ENCODE measurements at regions not wholly inside any gene's neighbourhood (a gene's known extent, or its start where the extent isn't known, plus 50 kb on each side); places are given as distances from the start of the nearest gene placed in this dataset.

DNA sequence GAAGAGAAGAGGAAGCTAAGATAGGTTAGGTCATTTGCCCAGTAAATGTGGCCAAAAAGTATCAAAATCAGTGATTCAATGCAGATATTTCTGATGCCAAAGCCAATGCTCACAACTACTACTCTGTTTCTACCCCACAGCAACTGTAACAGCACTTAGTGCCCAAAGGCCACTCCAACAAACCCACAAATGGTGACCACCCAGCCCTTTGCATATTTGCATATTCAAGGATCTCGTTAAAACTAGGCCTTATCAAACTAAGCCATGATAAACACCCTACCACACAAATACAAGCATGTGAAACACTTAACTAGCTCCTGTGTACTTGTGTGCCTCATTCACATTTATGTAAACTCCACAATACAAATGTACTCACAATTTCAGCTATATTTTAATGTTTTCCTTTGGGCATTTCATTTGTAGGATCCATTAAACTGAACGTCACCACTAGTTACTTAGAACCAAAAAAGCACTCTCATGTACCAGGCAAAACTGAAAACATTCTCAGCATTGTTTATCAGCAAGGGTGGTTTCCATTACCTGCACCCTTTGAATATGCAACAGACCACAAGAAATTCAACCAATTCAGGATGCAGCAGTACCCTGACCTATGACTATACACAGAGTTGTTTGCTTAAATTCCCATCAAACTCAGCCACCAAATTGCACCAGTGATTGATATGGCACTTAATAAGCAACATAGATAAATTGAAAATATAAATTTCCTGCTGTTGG is 111.2 kb upstream of the STT3B start:
- peaks cover 13% of the 10 kb centered on the region for H3K4me1 ChIP-seq (ENCODE audit: insufficient read depth)
- TF ChIP-seq POLR2A (IDR thresholded peaks at IDR 0.05) (no peak), EP300 (IDR thresholded peaks at IDR 0.05) (no peak)
- TF ChIP-seq, protein P1, sequence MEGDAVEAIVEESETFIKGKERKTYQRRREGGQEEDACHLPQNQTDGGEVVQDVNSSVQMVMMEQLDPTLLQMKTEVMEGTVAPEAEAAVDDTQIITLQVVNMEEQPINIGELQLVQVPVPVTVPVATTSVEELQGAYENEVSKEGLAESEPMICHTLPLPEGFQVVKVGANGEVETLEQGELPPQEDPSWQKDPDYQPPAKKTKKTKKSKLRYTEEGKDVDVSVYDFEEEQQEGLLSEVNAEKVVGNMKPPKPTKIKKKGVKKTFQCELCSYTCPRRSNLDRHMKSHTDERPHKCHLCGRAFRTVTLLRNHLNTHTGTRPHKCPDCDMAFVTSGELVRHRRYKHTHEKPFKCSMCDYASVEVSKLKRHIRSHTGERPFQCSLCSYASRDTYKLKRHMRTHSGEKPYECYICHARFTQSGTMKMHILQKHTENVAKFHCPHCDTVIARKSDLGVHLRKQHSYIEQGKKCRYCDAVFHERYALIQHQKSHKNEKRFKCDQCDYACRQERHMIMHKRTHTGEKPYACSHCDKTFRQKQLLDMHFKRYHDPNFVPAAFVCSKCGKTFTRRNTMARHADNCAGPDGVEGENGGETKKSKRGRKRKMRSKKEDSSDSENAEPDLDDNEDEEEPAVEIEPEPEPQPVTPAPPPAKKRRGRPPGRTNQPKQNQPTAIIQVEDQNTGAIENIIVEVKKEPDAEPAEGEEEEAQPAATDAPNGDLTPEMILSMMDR (IDR thresholded peaks at IDR 0.05), result no peak
- H3K36me3 ChIP-seq, result no peaks in the 10 kb centered on the region
- DNase-seq, result no peak
- H3K4me3 ChIP-seq, result no peak overlapping the region
- H3K27me3 ChIP-seq, result no peaks in the 10 kb centered on the region
- WGBS, 3 donors, result 62 to 69% (median 67%) methylated on average over 2 of the region's 2 CpGs
- intact Hi-C loops (cut with DNase I), result no loop called here
- no peak overlapping the region for H3K27ac ChIP-seq
- H3K9me3 ChIP-seq, result no peaks in the 10 kb centered on the region

- TF ChIP-seq EP300 (IDR thresholded peaks at IDR 0.05) (no peak), POLR2A (IDR thresholded peaks at IDR 0.05) (no peak)
- TF ChIP-seq, protein P1 (IDR thresholded peaks at IDR 0.05), result no peak
- DNase-seq, result no peak
- WGBS, 3 donors, result 92 to 100% (median 94%) methylated on average over 1 of the region's 1 CpG
- intact Hi-C loops (cut with DNase I), result no loop called here
- no peaks in the 10 kb centered on the region for H3K36me3 ChIP-seq
- H3K27ac ChIP-seq, result no peak overlapping the region
- H3K4me1 ChIP-seq (ENCODE audit: insufficient read depth), result peaks cover 10% of the 10 kb centered on the region
- no peaks in the 10 kb centered on the region for H3K9me3 ChIP-seq
- no peak overlapping the region for H3K4me3 ChIP-seq
- H3K27me3 ChIP-seq, result no peaks in the 10 kb centered on the region
Observed at GRCh38 chr3:31422237-31422636, 110.5 kb upstream of the STT3B start.

DNA sequence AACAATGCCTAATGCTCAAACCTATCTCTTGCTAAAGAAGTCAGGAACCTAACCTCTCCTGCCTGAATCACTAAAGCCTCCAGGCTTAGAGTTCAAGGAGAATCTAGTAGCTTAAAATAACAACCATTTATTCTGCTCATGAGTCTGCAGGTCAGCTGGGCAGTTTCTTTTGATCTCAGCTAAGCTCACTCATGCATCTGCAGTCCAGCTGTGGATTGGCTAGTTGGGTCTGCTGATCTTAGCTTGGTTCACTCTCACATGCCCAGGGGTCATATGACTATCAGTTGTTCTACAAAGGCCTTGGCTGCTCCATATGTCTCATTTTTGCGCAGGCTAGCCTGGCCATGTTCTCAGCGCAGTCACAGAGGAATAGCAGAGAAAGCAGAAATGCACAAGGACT is 109.2 kb upstream of the STT3B start:
- intact Hi-C loops (cut with DNase I), result no loop called here
- Histone ChIP-seq H3K36me3 (no peaks in the 10 kb centered on the region), H3K4me1 (ENCODE audit: insufficient read depth) (peaks cover 10% of the 10 kb centered on the region), H3K9me3 (no peaks in the 10 kb centered on the region), H3K27ac (peak overlapping the region in 1 of 2 donors; percentile 29), H3K27me3 (no peaks in the 10 kb centered on the region), H3K4me3 (no peak overlapping the region)
- 21 to 39% (median 24%) methylated on average over 2 of the region's 2 CpGs for WGBS, 3 donors
- peak in 4 of 5 donors; percentile 24 to 82 (median 60) for DNase-seq
- TF ChIP-seq, protein P1 (IDR thresholded peaks at IDR 0.05), result no peak
- TF ChIP-seq EP300 (IDR thresholded peaks at IDR 0.05) (no peak), POLR2A (IDR thresholded peaks at IDR 0.05) (no peak)

DNA sequence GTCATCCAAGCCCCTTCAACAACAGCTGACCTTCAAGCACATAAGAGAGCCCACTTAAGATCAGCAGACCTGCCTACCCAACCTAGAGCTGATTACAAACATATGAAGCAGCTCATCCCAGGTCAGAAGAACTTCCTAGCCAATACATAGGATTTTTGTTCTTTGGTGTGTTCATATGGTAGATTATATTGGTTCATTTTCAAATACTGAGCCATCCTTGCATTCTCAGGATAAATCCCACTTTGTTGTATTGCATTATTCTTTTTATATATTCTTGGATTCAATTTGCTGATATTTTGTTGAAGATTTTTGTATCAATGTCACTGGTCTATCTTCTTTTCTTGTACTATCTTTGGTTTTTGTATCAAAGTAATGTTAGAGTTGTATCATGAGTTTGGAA is 107.3 kb upstream of the STT3B start:
- TF ChIP-seq EP300 (IDR thresholded peaks at IDR 0.05), result no peak
- TF ChIP-seq, protein P1 (IDR thresholded peaks at IDR 0.05), result no peak
- TF ChIP-seq POLR2A (IDR thresholded peaks at IDR 0.05), result no peak
- intact Hi-C loops (cut with DNase I), result no loop called here
- Histone ChIP-seq H3K4me1 (ENCODE audit: insufficient read depth) (peaks cover 10% of the 10 kb centered on the region), H3K27ac (no peak overlapping the region), H3K27me3 (no peaks in the 10 kb centered on the region), H3K36me3 (no peaks in the 10 kb centered on the region), H3K9me3 (no peaks in the 10 kb centered on the region), H3K4me3 (no peak overlapping the region)
- no peak for DNase-seq
